NCI-H2196 treated with DMSO at 0.1 percent for 48 hours (cell line): ENCODE measurements at regions not wholly inside any gene's neighbourhood (a gene's known extent, or its start where the extent isn't known, plus 50 kb on each side); places are given as distances from the start of the nearest gene placed in this dataset.

Experiments used
- DNase-seq: peaks from one replicate; lab custom pipeline; 2025; ENCODE audit not compliant: unreplicated experiment; lab: John Stamatoyannopoulos, UW

- no peak for DNase-seq
Observed at GRCh38 chr17:56737421-56738161, 96.1 kb downstream of the C17orf67 start.

- no peak for DNase-seq
Observed at GRCh38 chr17:56739376-56739775, 94.3 kb downstream of the C17orf67 start.

- no peak for DNase-seq
Observed at GRCh38 chr17:56739776-56740175, 93.9 kb downstream of the C17orf67 start.

DNA sequence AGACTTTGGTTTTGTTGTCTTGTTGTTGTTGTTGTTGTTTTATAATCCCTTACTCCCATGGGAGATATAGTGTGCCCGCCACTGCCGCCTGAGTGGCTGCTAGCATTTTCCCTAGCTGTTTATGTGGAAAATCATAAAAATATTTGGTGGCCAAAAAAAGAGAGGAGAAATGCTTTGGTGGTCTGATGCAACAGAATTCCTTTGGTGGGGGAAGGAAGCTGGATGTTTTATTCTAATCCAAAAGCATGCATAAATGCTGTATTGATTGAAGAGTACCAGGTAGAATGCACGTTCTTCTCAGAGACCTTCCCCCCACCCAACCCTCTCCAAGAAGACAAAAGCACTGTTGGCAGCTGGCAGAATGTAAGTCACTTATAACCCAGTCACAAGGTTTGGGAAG lies 93.2 kb downstream of the C17orf67 start:
- no peak for DNase-seq
